ENCODE measurements at regions not wholly inside any gene's neighbourhood (a gene's known extent, or its start where the extent isn't known, plus 50 kb on each side); places are given as distances from the start of the nearest gene placed in this dataset.
"Not testable (repeated sequence)": the region's sequence is repeated elsewhere in the genome, so short reads cannot be mapped to it uniquely, and the experiment has no call there.

DNA sequence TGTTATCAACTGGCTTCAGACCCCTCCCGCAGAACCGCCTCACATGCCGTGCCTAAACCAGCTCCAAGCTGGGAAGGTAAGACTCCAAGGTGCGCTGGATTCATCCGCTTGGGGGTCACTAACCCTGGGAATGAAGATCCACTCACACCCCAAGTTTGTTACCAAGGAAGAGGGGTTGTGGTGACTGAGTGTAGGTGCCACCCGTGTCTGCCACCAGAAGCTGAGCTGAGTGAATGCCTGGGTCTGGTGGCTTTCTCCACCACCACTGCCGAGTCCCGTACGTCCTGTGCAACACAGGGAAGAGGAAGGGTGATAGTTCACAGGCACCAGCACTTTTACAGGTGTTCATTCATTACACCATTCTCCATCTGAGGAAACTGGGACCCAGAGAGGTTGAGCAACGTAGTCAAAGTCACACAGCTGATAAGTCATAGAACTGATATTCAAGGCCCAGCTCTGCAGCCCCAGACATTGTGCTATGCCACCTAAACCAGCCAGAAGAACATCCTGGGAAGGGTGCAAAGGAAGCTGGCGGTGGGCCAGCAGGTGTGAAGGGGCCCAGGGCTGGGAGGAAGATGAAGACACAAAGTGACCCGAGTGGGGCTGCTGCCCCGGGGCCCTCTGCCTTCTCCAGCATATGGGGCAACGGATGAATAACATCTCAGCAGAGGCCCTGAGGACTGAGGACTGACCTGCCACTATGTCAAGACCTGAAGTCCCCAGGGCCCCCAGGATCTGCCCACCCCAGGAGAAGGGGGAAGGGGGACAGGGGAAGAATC is 70.9 kb upstream of the PPP1R26 start:
- WGBS, 2 donors (ENCODE audit: low coverage in 1 of 2) = 60 to 72% methylated on average over 2 to 3 of the region's 14 CpGs
- peaks cover 78% of the 10 kb centered on the region for H3K27me3 ChIP-seq
- ATAC-seq = no peak

DNA sequence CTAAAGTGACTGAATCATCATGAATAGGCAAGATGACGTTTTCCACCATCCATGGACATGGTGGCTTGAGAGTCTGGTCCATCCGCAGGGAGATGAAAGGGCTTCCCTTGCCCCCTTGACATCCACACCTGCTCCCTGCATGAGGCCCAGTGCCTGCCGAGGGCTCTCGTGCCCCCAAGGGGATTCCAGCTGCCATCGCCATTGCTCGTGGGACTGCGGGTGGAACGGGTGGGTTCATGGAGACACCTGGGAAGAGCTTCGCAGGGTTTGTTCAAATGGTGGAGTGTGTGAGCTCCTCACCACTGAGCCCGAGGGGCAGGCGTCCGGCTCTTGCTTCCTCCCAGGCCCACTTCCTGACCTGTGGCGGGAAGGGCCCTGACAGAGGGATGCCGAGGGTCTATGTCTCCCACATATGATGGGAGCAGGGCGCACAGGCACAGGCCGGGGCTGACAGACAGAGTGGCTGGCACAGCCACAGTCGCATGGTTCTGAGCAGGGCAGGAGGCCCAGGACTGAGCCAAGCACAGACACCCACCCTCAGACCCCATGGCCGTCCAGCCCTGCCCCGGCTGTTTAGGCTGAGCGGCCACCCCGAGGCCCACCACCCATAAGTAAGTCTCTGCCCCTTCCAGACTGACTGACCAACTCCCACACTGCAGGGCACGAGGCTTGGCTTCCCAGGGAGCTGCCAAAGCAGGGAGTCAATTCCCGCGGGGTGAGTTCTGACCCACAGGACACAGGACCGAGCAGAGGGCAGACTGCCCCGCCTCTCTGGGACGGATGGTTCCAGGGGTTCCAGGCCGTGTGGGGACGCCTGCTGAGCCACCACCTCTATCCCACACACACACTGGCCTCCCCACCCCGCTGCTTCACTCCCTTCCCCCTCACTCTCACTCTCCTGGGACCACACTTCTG is 70.0 kb upstream of the PPP1R26 start:
- TF ChIP-seq POLR2A (IDR thresholded peaks at IDR 0.05) (no peak), POLR2AphosphoS5 (IDR thresholded peaks at IDR 0.05) (no peak), EP300 (IDR thresholded peaks at IDR 0.05) (no peak)
- TF ChIP-seq, protein P1, sequence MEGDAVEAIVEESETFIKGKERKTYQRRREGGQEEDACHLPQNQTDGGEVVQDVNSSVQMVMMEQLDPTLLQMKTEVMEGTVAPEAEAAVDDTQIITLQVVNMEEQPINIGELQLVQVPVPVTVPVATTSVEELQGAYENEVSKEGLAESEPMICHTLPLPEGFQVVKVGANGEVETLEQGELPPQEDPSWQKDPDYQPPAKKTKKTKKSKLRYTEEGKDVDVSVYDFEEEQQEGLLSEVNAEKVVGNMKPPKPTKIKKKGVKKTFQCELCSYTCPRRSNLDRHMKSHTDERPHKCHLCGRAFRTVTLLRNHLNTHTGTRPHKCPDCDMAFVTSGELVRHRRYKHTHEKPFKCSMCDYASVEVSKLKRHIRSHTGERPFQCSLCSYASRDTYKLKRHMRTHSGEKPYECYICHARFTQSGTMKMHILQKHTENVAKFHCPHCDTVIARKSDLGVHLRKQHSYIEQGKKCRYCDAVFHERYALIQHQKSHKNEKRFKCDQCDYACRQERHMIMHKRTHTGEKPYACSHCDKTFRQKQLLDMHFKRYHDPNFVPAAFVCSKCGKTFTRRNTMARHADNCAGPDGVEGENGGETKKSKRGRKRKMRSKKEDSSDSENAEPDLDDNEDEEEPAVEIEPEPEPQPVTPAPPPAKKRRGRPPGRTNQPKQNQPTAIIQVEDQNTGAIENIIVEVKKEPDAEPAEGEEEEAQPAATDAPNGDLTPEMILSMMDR (IDR thresholded peaks at IDR 0.05) = no peak
- 73 to 100% methylated on average over 2 to 9 of the region's 30 CpGs for WGBS, 2 donors (ENCODE audit: low coverage in 1 of 2)
- Histone ChIP-seq H3K36me3 (no peaks in the 10 kb centered on the region), H3K4me1 (peaks cover 0 to 7% (median 0%) of the 10 kb centered on the region in 3 donors), H3K9me3 (no peaks in the 10 kb centered on the region), H3K4me3 (no peak overlapping the region), H3K27ac (no peak overlapping the region), H3K27me3 (peaks cover 78% of the 10 kb centered on the region)
- no peak for ATAC-seq

More for the DNA sequence above, 70.9 kb upstream of the PPP1R26 start:
- Histone ChIP-seq H3K4me1 (peaks cover 0 to 7% (median 0%) of the 10 kb centered on the region in 3 donors), H3K27ac (no peak overlapping the region), H3K9me3 (no peaks in the 10 kb centered on the region), H3K36me3 (no peaks in the 10 kb centered on the region), H3K4me3 (no peak overlapping the region)
- TF ChIP-seq EP300 (IDR thresholded peaks at IDR 0.05) (no peak), POLR2AphosphoS5 (IDR thresholded peaks at IDR 0.05) (no peak), POLR2A (IDR thresholded peaks at IDR 0.05) (no peak)
- TF ChIP-seq, protein P1 (IDR thresholded peaks at IDR 0.05) = no peak

DNA sequence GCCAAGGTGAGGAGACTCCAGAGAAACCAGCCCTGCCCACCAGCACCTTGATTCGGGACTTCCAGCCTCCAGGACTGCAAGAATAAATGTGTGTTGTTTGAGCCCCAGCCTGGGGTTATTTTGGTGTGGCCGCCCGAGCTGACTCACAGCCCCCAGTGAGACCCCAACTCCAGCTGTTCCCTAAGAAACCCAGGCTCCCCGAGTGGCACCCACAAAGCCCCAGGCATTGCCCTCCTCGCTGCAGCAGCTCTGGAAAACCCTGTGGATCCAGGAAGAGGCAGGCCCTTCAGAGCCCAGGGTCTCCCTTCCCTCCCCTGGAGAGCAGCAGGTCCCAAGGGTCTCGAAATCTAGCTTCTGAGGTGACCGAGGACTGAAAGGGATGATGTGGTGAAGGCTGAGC is 69.2 kb upstream of the PPP1R26 start:
- TF ChIP-seq, protein P1 (IDR thresholded peaks at IDR 0.05) = no peak
- TF ChIP-seq EP300 (IDR thresholded peaks at IDR 0.05) (no peak), POLR2AphosphoS5 (IDR thresholded peaks at IDR 0.05) (no peak), POLR2A (IDR thresholded peaks at IDR 0.05) (no peak)
- Histone ChIP-seq H3K4me3 (no peak overlapping the region), H3K9me3 (no peaks in the 10 kb centered on the region), H3K27ac (no peak overlapping the region), H3K36me3 (no peaks in the 10 kb centered on the region), H3K27me3 (peaks cover 81% of the 10 kb centered on the region), H3K4me1 (peaks cover 0 to 7% (median 0%) of the 10 kb centered on the region in 3 donors)
- no peak for ATAC-seq
- WGBS, 2 donors (ENCODE audit: low coverage in 1 of 2) = 86% methylated on average over 3 of the region's 7 CpGs; no CpG with 5 or more reads in 1 of the 2 donors

DNA sequence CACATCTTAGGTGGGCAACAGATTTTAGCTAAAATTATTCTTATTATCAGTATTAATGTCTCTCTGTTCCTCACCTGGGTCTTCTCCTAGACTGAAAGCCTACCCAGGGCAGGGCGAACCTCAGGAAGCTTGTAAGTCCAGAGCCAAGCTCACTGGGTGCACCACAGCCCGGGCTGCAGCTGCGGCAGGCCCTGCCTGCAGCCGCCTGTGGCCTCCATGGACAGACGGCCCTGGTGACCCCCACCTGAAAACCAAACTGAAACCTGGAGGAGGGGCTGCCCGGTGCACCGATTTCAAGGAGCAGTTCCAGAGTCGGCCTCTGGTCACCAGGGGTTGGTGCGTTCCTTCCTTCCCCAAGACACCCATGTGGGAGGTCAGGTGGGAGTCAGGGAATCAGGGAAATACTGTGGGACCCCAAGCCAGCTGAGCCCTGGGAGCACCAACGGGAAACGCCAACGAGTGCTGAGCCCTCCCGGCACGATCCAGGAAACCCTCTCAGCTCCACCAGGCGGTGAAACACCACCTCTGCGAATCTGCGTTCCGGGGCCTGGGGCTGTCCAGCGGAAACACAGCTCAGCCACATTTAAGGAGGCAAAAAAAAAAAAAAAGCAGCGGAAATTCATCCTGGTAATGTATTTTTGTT is 68.6 kb upstream of the PPP1R26 start:
- Histone ChIP-seq H3K4me1 (peaks cover 0 to 7% (median 0%) of the 10 kb centered on the region in 3 donors), H3K9me3 (no peaks in the 10 kb centered on the region), H3K36me3 (no peaks in the 10 kb centered on the region), H3K27me3 (peaks cover 87% of the 10 kb centered on the region), H3K4me3 (no peak overlapping the region), H3K27ac (no peak overlapping the region)
- TF ChIP-seq POLR2A (IDR thresholded peaks at IDR 0.05) = no peak
- TF ChIP-seq POLR2AphosphoS5 (IDR thresholded peaks at IDR 0.05) = no peak
- TF ChIP-seq, protein P1 (IDR thresholded peaks at IDR 0.05) = no peak
- no peak for TF ChIP-seq EP300 (IDR thresholded peaks at IDR 0.05)
- no peak for ATAC-seq
- WGBS, 2 donors (ENCODE audit: low coverage in 1 of 2) = 57 to 68% methylated on average over 9 to 14 of the region's 20 CpGs

DNA sequence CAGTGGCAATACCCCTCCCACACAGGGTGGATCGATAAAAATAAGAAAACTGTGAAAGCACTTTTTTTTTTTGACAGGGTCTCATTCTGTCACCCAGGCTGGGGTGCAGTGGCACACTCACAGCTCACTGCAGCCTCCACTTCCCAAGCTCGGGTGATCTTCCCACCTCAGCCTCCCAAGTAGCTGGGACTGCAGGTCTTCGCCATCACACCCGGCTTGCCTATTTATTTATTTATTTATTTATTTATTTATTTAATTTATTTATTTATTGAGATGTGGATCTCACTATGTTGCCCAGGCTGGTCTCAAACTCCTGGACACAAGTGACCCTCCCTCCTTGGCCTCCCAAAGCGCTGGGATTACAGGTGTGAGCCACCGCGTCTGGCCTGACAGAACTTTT is 68.0 kb upstream of the PPP1R26 start:
- peaks cover 89% of the 10 kb centered on the region for H3K27me3 ChIP-seq
- H3K36me3 ChIP-seq, H3K9me3 ChIP-seq, H3K4me3 ChIP-seq, H3K4me1 ChIP-seq, ATAC-seq, H3K27ac ChIP-seq: not testable (repeated sequence)
- 88 to 93% methylated on average over 4 to 7 of the region's 7 CpGs for WGBS, 2 donors (ENCODE audit: low coverage in 1 of 2)
